Liver (tissue), 8 donors: ENCODE measurements at regions not wholly inside any gene's neighbourhood (a gene's known extent, or its start where the extent isn't known, plus 50 kb on each side); places are given as distances from the start of the nearest gene placed in this dataset.
"Not testable (repeated sequence)": the region's sequence is repeated elsewhere in the genome, so short reads cannot be mapped to it uniquely, and the experiment has no call there.

ENCODE experiments used
- DNase-seq: peaks from one replicate; pipeline ENCODE4 v3.0.0-alpha.2; 2017; ENCODE audit warnings: low spot score
- H3K27ac ChIP-seq, 2 donors: one replicate each; pipeline ENCODE4 v1.7.0; 2013; ENCODE audit warnings: inconsistent platforms in 2 of 2, low read length in 2 of 2, control low read depth in 1 of 2, low read depth in 1 of 2, mild to moderate bottlenecking in 1 of 2
- H3K27me3 ChIP-seq, 4 donors: one replicate each; pipeline versions ENCODE4 v1.6.1 to v1.7.0; 2013; ENCODE audit warnings: low read length in 3 of 4, inconsistent platforms in 1 of 4, mild to moderate bottlenecking in 1 of 4, moderate library complexity in 1 of 4; ENCODE audit not compliant: control insufficient read depth in 4 of 4, insufficient read depth in 4 of 4
- H3K36me3 ChIP-seq, 4 donors: one replicate each; pipeline versions ENCODE4 v1.6.1 to v1.7.0; 2013; ENCODE audit warnings: low read length in 3 of 4, mild to moderate bottlenecking in 3 of 4, low read depth in 1 of 4, moderate library complexity in 1 of 4; ENCODE audit not compliant: control insufficient read depth in 4 of 4, insufficient read depth in 3 of 4
- H3K4me1 ChIP-seq, 4 donors: one replicate each; pipeline versions ENCODE4 v1.6.1 to v1.7.0; 2013; ENCODE audit warnings: low read length in 3 of 4, mild to moderate bottlenecking in 3 of 4, moderate library complexity in 1 of 4; ENCODE audit not compliant: control insufficient read depth in 4 of 4, insufficient read depth in 4 of 4
- H3K4me3 ChIP-seq, 3 donors: one replicate each; pipeline versions ENCODE4 v1.6.1 to v1.7.0; 2013; ENCODE audit warnings: low read length in 3 of 3, control low read depth in 1 of 3, low read depth in 1 of 3, mild to moderate bottlenecking in 1 of 3
- H3K9ac ChIP-seq, 2 donors: one replicate each; pipeline ENCODE4 v1.7.0; 2013; ENCODE audit warnings: low read length in 2 of 2, mild to moderate bottlenecking in 2 of 2, moderate library complexity in 2 of 2, control low read depth in 1 of 2, low read depth in 1 of 2
- H3K9me3 ChIP-seq, 4 donors: one replicate each; pipeline versions ENCODE4 v1.6.1 to v1.7.0; 2013; ENCODE audit warnings: low read length in 3 of 4; ENCODE audit not compliant: control insufficient read depth in 4 of 4
- CTCF ChIP-seq: fragments of 150-350 bp; IDR thresholded peaks from 2 replicates; pipeline ENCODE4 v1.5.1; 2017; ENCODE audit warnings: improper control_type of control experiment, low read depth, low read length; ENCODE audit not compliant: missing input control
- EGR1 ChIP-seq, 2 donors: IDR thresholded peaks; 2 replicates each; pipeline ENCODE4 v1.6.1; 2016 to 2018; ENCODE audit warnings: antibody characterized with exemption in 2 of 2, low read depth in 2 of 2
- FOXA1 ChIP-seq: IDR thresholded peaks from 2 replicates; pipeline ENCODE4 v1.6.1; 2016; ENCODE audit warnings: antibody characterized with exemption
- FOXA2 ChIP-seq: IDR thresholded peaks from 2 replicates; pipeline ENCODE4 v1.6.1; 2016; ENCODE audit warnings: antibody characterized with exemption
- HNF4A ChIP-seq, 2 donors: conservative IDR thresholded peaks; 2 replicates each; pipeline ENCODE4 v1.6.1; 2016; ENCODE audit warnings: antibody characterized with exemption in 2 of 2, mild to moderate bottlenecking in 2 of 2
- HNF4G ChIP-seq: IDR thresholded peaks from 2 replicates; pipeline ENCODE4 v1.6.1; 2016; ENCODE audit warnings: antibody characterized with exemption
- JUND ChIP-seq, 2 donors: IDR thresholded peaks; 2 replicates each; pipeline ENCODE4 v1.6.1; 2016; ENCODE audit warnings: antibody characterized with exemption in 2 of 2
- MAX ChIP-seq: IDR thresholded peaks from 2 replicates; pipeline ENCODE4 v1.6.1; 2016; ENCODE audit warnings: antibody characterized with exemption
- RAD21 ChIP-seq, 2 donors: IDR thresholded peaks; 2 replicates each; pipeline ENCODE4 v1.6.1; 2016; ENCODE audit warnings: antibody characterized with exemption in 2 of 2, mild to moderate bottlenecking in 2 of 2
- RXRA ChIP-seq, 2 donors: IDR thresholded peaks; 2 replicates each; pipeline ENCODE4 v1.6.1; 2017 to 2018; ENCODE audit warnings: antibody characterized with exemption in 2 of 2, mild to moderate bottlenecking in 1 of 2
- SP1 ChIP-seq: IDR thresholded peaks from 2 replicates; pipeline ENCODE4 v1.6.1; 2018; ENCODE audit warnings: antibody characterized with exemption, mild to moderate bottlenecking
- TAF1 ChIP-seq: conservative IDR thresholded peaks from 2 replicates; pipeline ENCODE4 v1.6.1; 2016; ENCODE audit warnings: antibody characterized with exemption, mild to moderate bottlenecking
- YY1 ChIP-seq: IDR thresholded peaks from 2 replicates; pipeline ENCODE4 v1.6.1; 2016; ENCODE audit warnings: antibody characterized with exemption, mild to moderate bottlenecking
- WGBS: extraction: QIAGEN DNeasy Blood & Tissue Kit; methylation state at CpG from one replicate; pipeline ENCODE4 v1.1.7; 2013; 5-methylcytosine and 5-hydroxymethylcytosine counted together
- TF ChIP-seq, protein P1 (sequence below): IDR thresholded peaks from 2 replicates; pipeline ENCODE4 v1.6.1; 2016; ENCODE audit warnings: antibody characterized with exemption
- TF ChIP-seq, protein P2 (sequence below): IDR thresholded peaks from 2 replicates; pipeline ENCODE4 v1.6.1; 2016; ENCODE audit warnings: antibody characterized with exemption
- TF ChIP-seq, protein P3 (sequence below): IDR thresholded peaks from 2 replicates; pipeline ENCODE4 v1.6.1; 2016; ENCODE audit warnings: antibody characterized with exemption, mild to moderate bottlenecking
- donor health status: healthy.
- donor health status: healthy.
- donor health status: healthy.
- donor health status: healthy.
- donor health status: healthy.

DNA sequence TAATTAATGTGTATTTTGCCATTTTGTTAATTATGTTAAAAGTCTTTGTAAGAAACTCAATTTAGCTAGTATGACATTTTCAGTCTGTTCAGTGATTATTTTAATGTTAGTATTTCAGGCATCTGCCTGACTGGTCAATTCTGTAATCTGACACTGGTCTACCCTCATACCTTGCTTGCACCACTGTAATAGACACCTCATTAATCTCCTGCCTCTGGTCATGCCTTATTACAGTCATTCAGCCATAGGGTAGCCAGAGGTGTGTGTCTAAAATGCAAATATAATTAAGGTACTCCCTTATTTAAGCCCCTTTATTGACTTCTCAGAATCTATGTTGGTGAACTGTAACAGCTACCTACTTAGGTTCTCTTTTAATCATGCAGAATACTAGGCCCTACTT lies 861.1 kb upstream of the IGFBP7 start (continued):
- TF ChIP-seq, protein P1, sequence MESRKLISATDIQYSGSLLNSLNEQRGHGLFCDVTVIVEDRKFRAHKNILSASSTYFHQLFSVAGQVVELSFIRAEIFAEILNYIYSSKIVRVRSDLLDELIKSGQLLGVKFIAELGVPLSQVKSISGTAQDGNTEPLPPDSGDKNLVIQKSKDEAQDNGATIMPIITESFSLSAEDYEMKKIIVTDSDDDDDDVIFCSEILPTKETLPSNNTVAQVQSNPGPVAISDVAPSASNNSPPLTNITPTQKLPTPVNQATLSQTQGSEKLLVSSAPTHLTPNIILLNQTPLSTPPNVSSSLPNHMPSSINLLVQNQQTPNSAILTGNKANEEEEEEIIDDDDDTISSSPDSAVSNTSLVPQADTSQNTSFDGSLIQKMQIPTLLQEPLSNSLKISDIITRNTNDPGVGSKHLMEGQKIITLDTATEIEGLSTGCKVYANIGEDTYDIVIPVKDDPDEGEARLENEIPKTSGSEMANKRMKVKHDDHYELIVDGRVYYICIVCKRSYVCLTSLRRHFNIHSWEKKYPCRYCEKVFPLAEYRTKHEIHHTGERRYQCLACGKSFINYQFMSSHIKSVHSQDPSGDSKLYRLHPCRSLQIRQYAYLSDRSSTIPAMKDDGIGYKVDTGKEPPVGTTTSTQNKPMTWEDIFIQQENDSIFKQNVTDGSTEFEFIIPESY = no peak
- TF ChIP-seq HNF4G (no peak), RXRA (IDR thresholded peaks at IDR 0.05) (no peak), JUND (IDR thresholded peaks at IDR 0.05) (no peak), MAX (no peak), FOXA1 (no peak), FOXA2 (no peak), TAF1 (no peak), RAD21 (IDR thresholded peaks at IDR 0.05) (no peak), SP1 (no peak)
- TF ChIP-seq, protein P2, sequence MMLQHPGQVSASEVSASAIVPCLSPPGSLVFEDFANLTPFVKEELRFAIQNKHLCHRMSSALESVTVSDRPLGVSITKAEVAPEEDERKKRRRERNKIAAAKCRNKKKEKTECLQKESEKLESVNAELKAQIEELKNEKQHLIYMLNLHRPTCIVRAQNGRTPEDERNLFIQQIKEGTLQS = no peak

GRCh38 chr4:57966987-57967760 lies 857.0 kb upstream of the IGFBP7 start:
- peaks cover 0 to 4% (median 0%) of the 10 kb centered on the region in 4 donors for H3K9me3 ChIP-seq
- H3K4me1 ChIP-seq = no peaks in the 10 kb centered on the region
- 83% methylated on average over 23 of the region's 23 CpGs for WGBS
- H3K36me3 ChIP-seq = no peaks in the 10 kb centered on the region
- no peak overlapping the region for H3K4me3 ChIP-seq
- no peaks in the 10 kb centered on the region for H3K27me3 ChIP-seq
- no peak overlapping the region for H3K27ac ChIP-seq
- no peak for DNase-seq
- no peak overlapping the region for H3K9ac ChIP-seq
- TF ChIP-seq HNF4A (conservative IDR thresholded peaks at IDR 0.05) = no peak
- TF ChIP-seq HNF4G = no peak
- TF ChIP-seq, protein P2 = no peak
- TF ChIP-seq JUND (IDR thresholded peaks at IDR 0.05) = no peak
- TF ChIP-seq RXRA (IDR thresholded peaks at IDR 0.05) = no peak
- no peak for TF ChIP-seq SP1
- no peak for TF ChIP-seq CTCF
- TF ChIP-seq MAX = no peak
- no peak for TF ChIP-seq TAF1
- TF ChIP-seq, protein P3, sequence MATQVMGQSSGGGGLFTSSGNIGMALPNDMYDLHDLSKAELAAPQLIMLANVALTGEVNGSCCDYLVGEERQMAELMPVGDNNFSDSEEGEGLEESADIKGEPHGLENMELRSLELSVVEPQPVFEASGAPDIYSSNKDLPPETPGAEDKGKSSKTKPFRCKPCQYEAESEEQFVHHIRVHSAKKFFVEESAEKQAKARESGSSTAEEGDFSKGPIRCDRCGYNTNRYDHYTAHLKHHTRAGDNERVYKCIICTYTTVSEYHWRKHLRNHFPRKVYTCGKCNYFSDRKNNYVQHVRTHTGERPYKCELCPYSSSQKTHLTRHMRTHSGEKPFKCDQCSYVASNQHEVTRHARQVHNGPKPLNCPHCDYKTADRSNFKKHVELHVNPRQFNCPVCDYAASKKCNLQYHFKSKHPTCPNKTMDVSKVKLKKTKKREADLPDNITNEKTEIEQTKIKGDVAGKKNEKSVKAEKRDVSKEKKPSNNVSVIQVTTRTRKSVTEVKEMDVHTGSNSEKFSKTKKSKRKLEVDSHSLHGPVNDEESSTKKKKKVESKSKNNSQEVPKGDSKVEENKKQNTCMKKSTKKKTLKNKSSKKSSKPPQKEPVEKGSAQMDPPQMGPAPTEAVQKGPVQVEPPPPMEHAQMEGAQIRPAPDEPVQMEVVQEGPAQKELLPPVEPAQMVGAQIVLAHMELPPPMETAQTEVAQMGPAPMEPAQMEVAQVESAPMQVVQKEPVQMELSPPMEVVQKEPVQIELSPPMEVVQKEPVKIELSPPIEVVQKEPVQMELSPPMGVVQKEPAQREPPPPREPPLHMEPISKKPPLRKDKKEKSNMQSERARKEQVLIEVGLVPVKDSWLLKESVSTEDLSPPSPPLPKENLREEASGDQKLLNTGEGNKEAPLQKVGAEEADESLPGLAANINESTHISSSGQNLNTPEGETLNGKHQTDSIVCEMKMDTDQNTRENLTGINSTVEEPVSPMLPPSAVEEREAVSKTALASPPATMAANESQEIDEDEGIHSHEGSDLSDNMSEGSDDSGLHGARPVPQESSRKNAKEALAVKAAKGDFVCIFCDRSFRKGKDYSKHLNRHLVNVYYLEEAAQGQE = no peak
- no peak for TF ChIP-seq RAD21 (IDR thresholded peaks at IDR 0.05)
- TF ChIP-seq FOXA1 = no peak
- no peak for TF ChIP-seq EGR1 (IDR thresholded peaks at IDR 0.05; ENCODE audit: low read depth in 2 of 2)
- no peak for TF ChIP-seq YY1

DNA sequence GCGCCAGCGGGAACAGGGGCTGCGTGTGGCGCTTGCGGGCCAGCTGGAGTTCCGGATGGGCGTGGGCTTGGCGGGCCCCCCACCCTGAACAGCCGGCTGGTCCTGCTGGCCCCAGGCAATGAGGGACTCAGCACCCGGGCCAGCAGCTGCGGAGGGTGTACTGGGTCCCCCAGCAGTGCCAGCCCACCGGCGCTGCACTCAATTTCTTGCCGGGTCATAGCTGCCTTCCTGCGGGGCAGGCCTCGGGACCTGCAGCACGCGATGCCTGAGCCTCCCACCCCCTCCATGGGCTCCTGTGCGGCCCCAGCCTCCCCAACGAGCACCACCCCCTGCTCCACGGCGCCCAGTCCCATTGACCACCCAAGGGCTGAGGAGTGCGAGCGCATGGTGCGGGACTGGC lies 855.2 kb upstream of the IGFBP7 start:
- not testable (repeated sequence) for H3K27ac ChIP-seq, H3K9me3 ChIP-seq, H3K27me3 ChIP-seq, H3K4me1 ChIP-seq, H3K9ac ChIP-seq, H3K4me3 ChIP-seq, H3K36me3 ChIP-seq, DNase-seq
- WGBS = 90% methylated on average over 25 of the region's 25 CpGs
